ENCODE measurements at regions not wholly inside any gene's neighbourhood (a gene's known extent, or its start where the extent isn't known, plus 50 kb on each side); places are given as distances from the start of the nearest gene placed in this dataset.
"Not testable (repeated sequence)": the region's sequence is repeated elsewhere in the genome, so short reads cannot be mapped to it uniquely, and the experiment has no call there.

- TF ChIP-seq YY1 (IDR thresholded peaks at IDR 0.05; ENCODE audit: insufficient read depth, insufficient read length), result no peak
- no peak for TF ChIP-seq ZNF274 (IDR thresholded peaks at IDR 0.05; ENCODE audit: low read depth, low read length)
- no peak for TF ChIP-seq SUZ12 (IDR thresholded peaks at IDR 0.05; ENCODE audit: extremely low read depth, insufficient read depth, insufficient read length)
- Histone ChIP-seq H3K4me3 (ENCODE audit: insufficient read length, low read depth) (no peak overlapping the region), H3K9ac (ENCODE audit: insufficient read length, low read depth) (no peak overlapping the region), H3K4me1 (ENCODE audit: insufficient read depth, insufficient read length) (no peaks in the 10 kb centered on the region), H3K27me3 (ENCODE audit: insufficient read depth, insufficient read length) (no peaks in the 10 kb centered on the region), H3K9me3 (ENCODE audit: insufficient read depth, low read length) (no peaks in the 10 kb centered on the region), H3K36me3 (ENCODE audit: insufficient read depth, insufficient read length, low read length) (no peaks in the 10 kb centered on the region)
- no peak for DNase-seq (ENCODE audit: low read depth, low spot score)
These were observed 210.2 kb downstream of the MMUT start for GRCh38 chr6:49252901-49253300.

GRCh38 chr6:49233483-49233882 lies 229.6 kb downstream of the MMUT start:
- H3K9me3 ChIP-seq (ENCODE audit: insufficient read depth, low read length), result no peaks in the 10 kb centered on the region
- DNase-seq (ENCODE audit: low read depth, low spot score), result no peak
- no peak for TF ChIP-seq SUZ12 (IDR thresholded peaks at IDR 0.05; ENCODE audit: extremely low read depth, insufficient read depth, insufficient read length)
- TF ChIP-seq ZNF274 (IDR thresholded peaks at IDR 0.05; ENCODE audit: low read depth, low read length), result no peak
- TF ChIP-seq YY1 (IDR thresholded peaks at IDR 0.05; ENCODE audit: insufficient read depth, insufficient read length), result no peak
- H3K36me3 ChIP-seq (ENCODE audit: insufficient read depth, insufficient read length, low read length), result no peaks in the 10 kb centered on the region
- no peaks in the 10 kb centered on the region for H3K27me3 ChIP-seq (ENCODE audit: insufficient read depth, insufficient read length)
- H3K4me3 ChIP-seq (ENCODE audit: insufficient read length, low read depth), result no peak overlapping the region
- H3K4me1 ChIP-seq (ENCODE audit: insufficient read depth, insufficient read length), result no peaks in the 10 kb centered on the region
- no peak overlapping the region for H3K9ac ChIP-seq (ENCODE audit: insufficient read length, low read depth)

GRCh38 chr6:49225471-49225870 lies 237.6 kb downstream of the MMUT start:
- no peak overlapping the region for H3K9ac ChIP-seq (ENCODE audit: insufficient read length, low read depth)

GRCh38 chr6:49220293-49220692 lies 242.8 kb downstream of the MMUT start:
- no peak overlapping the region for H3K4me3 ChIP-seq (ENCODE audit: insufficient read length, low read depth)
- DNase-seq (ENCODE audit: low read depth, low spot score), result no peak
- no peak overlapping the region for H3K9ac ChIP-seq (ENCODE audit: insufficient read length, low read depth)
- no peaks in the 10 kb centered on the region for H3K36me3 ChIP-seq (ENCODE audit: insufficient read depth, insufficient read length, low read length)
- H3K4me1 ChIP-seq (ENCODE audit: insufficient read depth, insufficient read length), result no peaks in the 10 kb centered on the region
- no peak for TF ChIP-seq SUZ12 (IDR thresholded peaks at IDR 0.05; ENCODE audit: extremely low read depth, insufficient read depth, insufficient read length)
- no peak for TF ChIP-seq YY1 (IDR thresholded peaks at IDR 0.05; ENCODE audit: insufficient read depth, insufficient read length)
- TF ChIP-seq ZNF274 (IDR thresholded peaks at IDR 0.05; ENCODE audit: low read depth, low read length), result no peak
- H3K27me3 ChIP-seq (ENCODE audit: insufficient read depth, insufficient read length), result no peaks in the 10 kb centered on the region
- H3K9me3 ChIP-seq (ENCODE audit: insufficient read depth, low read length), result no peaks in the 10 kb centered on the region

More at GRCh38 chr6:49225471-49225870, 237.6 kb downstream of the MMUT start:
- no peaks in the 10 kb centered on the region for H3K9me3 ChIP-seq (ENCODE audit: insufficient read depth, low read length)
- H3K4me1 ChIP-seq (ENCODE audit: insufficient read depth, insufficient read length), result no peaks in the 10 kb centered on the region
- no peak overlapping the region for H3K4me3 ChIP-seq (ENCODE audit: insufficient read length, low read depth)
- no peaks in the 10 kb centered on the region for H3K36me3 ChIP-seq (ENCODE audit: insufficient read depth, insufficient read length, low read length)
- DNase-seq (ENCODE audit: low read depth, low spot score), result no peak
- no peak for TF ChIP-seq ZNF274 (IDR thresholded peaks at IDR 0.05; ENCODE audit: low read depth, low read length)
- TF ChIP-seq SUZ12 (IDR thresholded peaks at IDR 0.05; ENCODE audit: extremely low read depth, insufficient read depth, insufficient read length), result no peak
- TF ChIP-seq YY1 (IDR thresholded peaks at IDR 0.05; ENCODE audit: insufficient read depth, insufficient read length), result no peak
- H3K27me3 ChIP-seq (ENCODE audit: insufficient read depth, insufficient read length), result no peaks in the 10 kb centered on the region

- Histone ChIP-seq H3K4me1 (ENCODE audit: insufficient read depth, insufficient read length) (no peaks in the 10 kb centered on the region), H3K9me3 (ENCODE audit: insufficient read depth, low read length) (peaks cover 4% of the 10 kb centered on the region; the same call in 1 of the 2 replicates), H3K36me3 (ENCODE audit: insufficient read depth, insufficient read length, low read length) (no peaks in the 10 kb centered on the region), H3K4me3 (ENCODE audit: insufficient read length, low read depth) (no peak overlapping the region), H3K9ac (ENCODE audit: insufficient read length, low read depth) (no peak overlapping the region), H3K27me3 (ENCODE audit: insufficient read depth, insufficient read length) (no peaks in the 10 kb centered on the region)
- TF ChIP-seq SUZ12 (IDR thresholded peaks at IDR 0.05; ENCODE audit: extremely low read depth, insufficient read depth, insufficient read length) (no peak), YY1 (IDR thresholded peaks at IDR 0.05; ENCODE audit: insufficient read depth, insufficient read length) (no peak), ZNF274 (IDR thresholded peaks at IDR 0.05; ENCODE audit: low read depth, low read length) (no peak)
- DNase-seq (ENCODE audit: low read depth, low spot score), result no peak
These were observed 257.5 kb downstream of the MMUT start for GRCh38 chr6:49205526-49205925.

- TF ChIP-seq ZNF274 (IDR thresholded peaks at IDR 0.05; ENCODE audit: low read depth, low read length), result no peak
- no peaks in the 10 kb centered on the region for H3K4me1 ChIP-seq (ENCODE audit: insufficient read depth, insufficient read length)
- H3K4me3 ChIP-seq (ENCODE audit: insufficient read length, low read depth), result no peak overlapping the region
- H3K27me3 ChIP-seq (ENCODE audit: insufficient read depth, insufficient read length), result no peaks in the 10 kb centered on the region
- no peak for DNase-seq (ENCODE audit: low read depth, low spot score)
- no peak overlapping the region for H3K9ac ChIP-seq (ENCODE audit: insufficient read length, low read depth)
- no peaks in the 10 kb centered on the region for H3K36me3 ChIP-seq (ENCODE audit: insufficient read depth, insufficient read length, low read length)
- H3K9me3 ChIP-seq (ENCODE audit: insufficient read depth, low read length), result peaks cover 4% of the 10 kb centered on the region; the same call in 1 of the 2 replicates
These were observed 260.0 kb downstream of the MMUT start for GRCh38 chr6:49202924-49203536.

- no peaks in the 10 kb centered on the region for H3K36me3 ChIP-seq (ENCODE audit: insufficient read depth, insufficient read length, low read length)
- H3K9me3 ChIP-seq (ENCODE audit: insufficient read depth, low read length), result no peaks in the 10 kb centered on the region
- H3K27me3 ChIP-seq (ENCODE audit: insufficient read depth, insufficient read length), result no peaks in the 10 kb centered on the region
- TF ChIP-seq YY1 (IDR thresholded peaks at IDR 0.05; ENCODE audit: insufficient read depth, insufficient read length) (no peak), ZNF274 (IDR thresholded peaks at IDR 0.05; ENCODE audit: low read depth, low read length) (no peak), SUZ12 (IDR thresholded peaks at IDR 0.05; ENCODE audit: extremely low read depth, insufficient read depth, insufficient read length) (no peak)
- no peaks in the 10 kb centered on the region for H3K4me1 ChIP-seq (ENCODE audit: insufficient read depth, insufficient read length)
- DNase-seq (ENCODE audit: low read depth, low spot score), result no peak
- H3K9ac ChIP-seq (ENCODE audit: insufficient read length, low read depth), result no peak overlapping the region
- no peak overlapping the region for H3K4me3 ChIP-seq (ENCODE audit: insufficient read length, low read depth)
These were observed 265.0 kb downstream of the MMUT start for GRCh38 chr6:49198015-49198414.

- H3K9me3 ChIP-seq (ENCODE audit: insufficient read depth, low read length); H3K4me1 ChIP-seq (ENCODE audit: insufficient read depth, insufficient read length); H3K9ac ChIP-seq (ENCODE audit: insufficient read length, low read depth); DNase-seq (ENCODE audit: low read depth, low spot score); H3K4me3 ChIP-seq (ENCODE audit: insufficient read length, low read depth); H3K36me3 ChIP-seq (ENCODE audit: insufficient read depth, insufficient read length, low read length); H3K27me3 ChIP-seq (ENCODE audit: insufficient read depth, insufficient read length): not testable (repeated sequence)
These were observed 300.7 kb downstream of the MMUT start for GRCh38 chr6:49162379-49162778.

Data from NT2/D1 (cell line).